ENCODE measurements at regions not wholly inside any gene's neighbourhood (a gene's known extent, or its start where the extent isn't known, plus 50 kb on each side); places are given as distances from the start of the nearest gene placed in this dataset.

- DNase-seq (ENCODE audit: extremely low read depth in 1 of 4, low spot score in 3 of 4): no peak
- Histone ChIP-seq H3K79me2 (ENCODE audit: control insufficient read depth, insufficient read depth, low read length) (no peaks in the 10 kb centered on the region), H3K4me2 (ENCODE audit: insufficient read depth, low read length) (no peak overlapping the region), H3K27ac (ENCODE audit: extremely low read depth, low read depth, low read length) (no peak overlapping the region), H3K4me1 (replicated peaks in 1 of 2; ENCODE audit: control insufficient read depth in 2 of 2, insufficient read depth in 2 of 2, low read length in 2 of 2) (no peaks in the 10 kb centered on the region), H3K9ac (ENCODE audit: insufficient read depth in 1 of 2, low read depth in 2 of 2, low read length in 2 of 2) (no peak overlapping the region), H2AFZ (ENCODE audit: low read depth, low read length) (no peak overlapping the region), H3K27me3 (ENCODE audit: control insufficient read depth in 2 of 2, insufficient read depth in 2 of 2, low read length in 2 of 2) (no peaks in the 10 kb centered on the region), H3K4me3 (no peak overlapping the region), H4K20me1 (replicated peaks; ENCODE audit: control insufficient read depth, insufficient read depth, low read length) (no peaks in the 10 kb centered on the region), H3K9me1 (ENCODE audit: control insufficient read depth, insufficient read depth, low read length) (no peaks in the 10 kb centered on the region), H3K36me3 (ENCODE audit: control insufficient read depth, insufficient read depth, low read length) (no peaks in the 10 kb centered on the region), H3K9me3 (replicated peaks; ENCODE audit: control insufficient read depth, insufficient read depth, low read depth, low read length) (no peaks in the 10 kb centered on the region)
- no peak for TF ChIP-seq PHF8 (IDR thresholded peaks at IDR 0.05; ENCODE audit: borderline replicate concordance, low read length)
- TF ChIP-seq, protein P1, sequence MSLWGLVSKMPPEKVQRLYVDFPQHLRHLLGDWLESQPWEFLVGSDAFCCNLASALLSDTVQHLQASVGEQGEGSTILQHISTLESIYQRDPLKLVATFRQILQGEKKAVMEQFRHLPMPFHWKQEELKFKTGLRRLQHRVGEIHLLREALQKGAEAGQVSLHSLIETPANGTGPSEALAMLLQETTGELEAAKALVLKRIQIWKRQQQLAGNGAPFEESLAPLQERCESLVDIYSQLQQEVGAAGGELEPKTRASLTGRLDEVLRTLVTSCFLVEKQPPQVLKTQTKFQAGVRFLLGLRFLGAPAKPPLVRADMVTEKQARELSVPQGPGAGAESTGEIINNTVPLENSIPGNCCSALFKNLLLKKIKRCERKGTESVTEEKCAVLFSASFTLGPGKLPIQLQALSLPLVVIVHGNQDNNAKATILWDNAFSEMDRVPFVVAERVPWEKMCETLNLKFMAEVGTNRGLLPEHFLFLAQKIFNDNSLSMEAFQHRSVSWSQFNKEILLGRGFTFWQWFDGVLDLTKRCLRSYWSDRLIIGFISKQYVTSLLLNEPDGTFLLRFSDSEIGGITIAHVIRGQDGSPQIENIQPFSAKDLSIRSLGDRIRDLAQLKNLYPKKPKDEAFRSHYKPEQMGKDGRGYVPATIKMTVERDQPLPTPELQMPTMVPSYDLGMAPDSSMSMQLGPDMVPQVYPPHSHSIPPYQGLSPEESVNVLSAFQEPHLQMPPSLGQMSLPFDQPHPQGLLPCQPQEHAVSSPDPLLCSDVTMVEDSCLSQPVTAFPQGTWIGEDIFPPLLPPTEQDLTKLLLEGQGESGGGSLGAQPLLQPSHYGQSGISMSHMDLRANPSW (CRISPR knock-in tag; IDR thresholded peaks at IDR 0.05): no peak
- no peak for TF ChIP-seq ZNF583 (CRISPR knock-in tag; IDR thresholded peaks at IDR 0.05)
- no peak for TF ChIP-seq ZFP30 (CRISPR knock-in tag; IDR thresholded peaks at IDR 0.05; ENCODE audit: borderline replicate concordance)
- no peak for TF ChIP-seq TAF9B (IDR thresholded peaks at IDR 0.05; ENCODE audit: partially characterized antibody)
- ChIA-PET POLR2A (no interaction called here), CTCF (ENCODE audit: low intra/inter-chr PET ratio) (no interaction called here)
- BruUV-seq (replicated peaks): no TSS peak
- 2% methylated on average over 6 of the region's 6 CpGs for WGBS (ENCODE audit: insufficient coverage, low coverage, missing lambda C conversion rate)
- ATAC-seq: no peak
- no peak for FAIRE-seq
- intact Hi-C loops (cut with micrococcal nuclease): no loop called here
- in situ Hi-C loops (cut with MboI): no loop called here
These were observed 262.6 kb downstream of the MAP2K6 start for GRCh38 chr17:69677130-69677529.

Data from K562 (cell line).